ENCODE measurements at regions not wholly inside any gene's neighbourhood (a gene's known extent, or its start where the extent isn't known, plus 50 kb on each side); places are given as distances from the start of the nearest gene placed in this dataset.

DNA sequence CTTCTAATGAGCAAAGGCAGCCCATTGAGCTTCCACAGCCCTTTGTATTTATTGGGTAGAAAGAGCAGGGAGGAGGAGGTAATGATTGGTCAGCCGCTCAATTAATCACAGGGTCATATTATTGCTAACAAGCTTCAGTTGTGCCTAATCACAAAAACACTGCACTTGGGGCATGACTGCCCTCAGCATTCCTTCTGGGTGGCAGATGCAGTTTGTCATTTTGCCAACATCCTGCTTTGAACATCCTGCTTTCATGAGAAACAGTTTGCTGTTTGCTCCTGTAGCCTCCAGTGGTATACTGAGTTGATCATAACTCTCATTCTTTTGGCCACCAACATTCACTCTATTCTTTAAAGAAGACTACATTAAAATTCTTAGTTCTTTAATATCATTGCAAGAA is 462.9 kb upstream of the MIS18BP1 start:
- TF ChIP-seq RFX5 (IDR thresholded peaks at IDR 0.05; ENCODE audit: borderline replicate concordance, low read depth, low read length) (no peak), EZH2 (IDR thresholded peaks at IDR 0.05; ENCODE audit: low read depth, low read length, severe bottlenecking) (no peak), YY1 (IDR thresholded peaks at IDR 0.05; ENCODE audit: low read depth, low read length) (no peak), POLR2A (IDR thresholded peaks at IDR 0.05; ENCODE audit: control extremely low read depth in 1 of 2, low read depth in 2 of 2, low read length in 2 of 2) (no peak), SAP30 (IDR thresholded peaks at IDR 0.05; ENCODE audit: insufficient read depth, insufficient replicate concordance, low read length) (no peak), EP300 (IDR thresholded peaks at IDR 0.05; ENCODE audit: borderline replicate concordance in 1 of 2, low read depth in 2 of 2, low read length in 2 of 2) (no peak), SP4 (IDR thresholded peaks at IDR 0.05; ENCODE audit: low read length) (no peak), POLR2AphosphoS5 (IDR thresholded peaks at IDR 0.05; ENCODE audit: low read depth, low read length) (no peak), TBP (IDR thresholded peaks at IDR 0.05; ENCODE audit: low read depth, low read length) (no peak), SIN3A (conservative IDR thresholded peaks at IDR 0.05 in 1 of 2, IDR thresholded peaks at IDR 0.05 in 1 of 2; ENCODE audit: low read depth in 1 of 2, low read length in 2 of 2) (no peak), JUN (IDR thresholded peaks at IDR 0.05; ENCODE audit: low read depth, low read length) (no peak)
- TF ChIP-seq, protein P1, sequence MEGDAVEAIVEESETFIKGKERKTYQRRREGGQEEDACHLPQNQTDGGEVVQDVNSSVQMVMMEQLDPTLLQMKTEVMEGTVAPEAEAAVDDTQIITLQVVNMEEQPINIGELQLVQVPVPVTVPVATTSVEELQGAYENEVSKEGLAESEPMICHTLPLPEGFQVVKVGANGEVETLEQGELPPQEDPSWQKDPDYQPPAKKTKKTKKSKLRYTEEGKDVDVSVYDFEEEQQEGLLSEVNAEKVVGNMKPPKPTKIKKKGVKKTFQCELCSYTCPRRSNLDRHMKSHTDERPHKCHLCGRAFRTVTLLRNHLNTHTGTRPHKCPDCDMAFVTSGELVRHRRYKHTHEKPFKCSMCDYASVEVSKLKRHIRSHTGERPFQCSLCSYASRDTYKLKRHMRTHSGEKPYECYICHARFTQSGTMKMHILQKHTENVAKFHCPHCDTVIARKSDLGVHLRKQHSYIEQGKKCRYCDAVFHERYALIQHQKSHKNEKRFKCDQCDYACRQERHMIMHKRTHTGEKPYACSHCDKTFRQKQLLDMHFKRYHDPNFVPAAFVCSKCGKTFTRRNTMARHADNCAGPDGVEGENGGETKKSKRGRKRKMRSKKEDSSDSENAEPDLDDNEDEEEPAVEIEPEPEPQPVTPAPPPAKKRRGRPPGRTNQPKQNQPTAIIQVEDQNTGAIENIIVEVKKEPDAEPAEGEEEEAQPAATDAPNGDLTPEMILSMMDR (IDR thresholded peaks at IDR 0.05; ENCODE audit: control extremely low read depth in 1 of 3, insufficient read depth in 1 of 3, low read depth in 1 of 3, low read length in 3 of 3) = no peak

Data from H1 (cell line).